Panc1 (cell line): ENCODE measurements at regions not wholly inside any gene's neighbourhood (a gene's known extent, or its start where the extent isn't known, plus 50 kb on each side); places are given as distances from the start of the nearest gene placed in this dataset.

ENCODE experiments used
- ATAC-seq: fragments of 200-7000 bp; cut with Tn5 transposase; 2 replicates; pipeline ENCODE4 v1.9.1; 2020; ENCODE audit warnings: mild to moderate bottlenecking, moderate library complexity
- BruUV-seq: library from RNA; stranded (reverse); fragments of 400-500 nt; replicated peaks from 2 replicates; lab custom pipeline; 2021; lab: Mats Ljungman, UMichigan
- CTCF ChIA-PET: fragments of 300-600 bp; sonication (Branson Sonifier 250); formaldehyde crosslinking; loops from one replicate; lab custom pipeline; 2022; ENCODE audit warnings: antibody characterized with exemption; lab: Charles Lee
- POLR2A ChIA-PET: fragments of 300-600 bp; sonication (Branson Sonifier 250); formaldehyde crosslinking; loops from one replicate; lab custom pipeline; 2022; ENCODE audit warnings: antibody characterized with exemption; lab: Charles Lee
- DNase-seq: peaks from one replicate; pipeline ENCODE4 v3.0.0-alpha.2; 2010; ENCODE audit warnings: low read depth, low spot score
- H3K27ac ChIP-seq: 2 replicates; pipeline ENCODE4 v1.5.1; 2011; ENCODE audit warnings: mild to moderate bottlenecking, low read length, inconsistent platforms
- H3K27me3 ChIP-seq: fragments of 200-500 bp; sonication (Bioruptor generic); 2 replicates; pipeline ENCODE4 v1.6.0; 2014; ENCODE audit warnings: low read length, inconsistent platforms; ENCODE audit not compliant: control insufficient read depth, insufficient read depth
- H3K36me3 ChIP-seq: fragments of 200-500 bp; sonication (Bioruptor generic); 2 replicates; pipeline ENCODE4 v1.5.1; 2014; ENCODE audit warnings: inconsistent platforms, mild to moderate bottlenecking, low read length, moderate library complexity; ENCODE audit not compliant: control insufficient read depth, insufficient read depth
- H3K4me1 ChIP-seq: 2 replicates; pipeline ENCODE4 v1.5.1; 2011; ENCODE audit warnings: inconsistent platforms, mild to moderate bottlenecking, low read length, moderate library complexity; ENCODE audit not compliant: control insufficient read depth, insufficient read depth
- H3K4me3 ChIP-seq, 2 experiments: 2 replicates each; pipeline ENCODE4 v1.5.1; 2011 to 2012; ENCODE audit warnings: low read depth in 2 of 2, low read length in 2 of 2, mild to moderate bottlenecking in 2 of 2, inconsistent platforms in 1 of 2, moderate library complexity in 1 of 2
- H3K9me3 ChIP-seq: fragments of 200-500 bp; sonication (Bioruptor generic); 2 replicates; pipeline ENCODE4 v1.5.1; 2014; ENCODE audit warnings: low read depth, mild to moderate bottlenecking, inconsistent platforms, low read length, moderate library complexity; ENCODE audit not compliant: control insufficient read depth, insufficient read depth
- CTCF ChIP-seq: fragments of 450-650 bp; IDR thresholded peaks from 2 replicates; pipeline ENCODE4 v1.5.1; 2017; ENCODE audit warnings: mild to moderate bottlenecking
- POLR2AphosphoS5 ChIP-seq: IDR thresholded peaks from 2 replicates; pipeline ENCODE4 v1.6.1; 2012; ENCODE audit warnings: mild to moderate bottlenecking, low read depth, low read length, moderate library complexity
- REST ChIP-seq, 2 experiments: IDR thresholded peaks; 2 replicates each; pipeline ENCODE4 v1.6.1; 2011 to 2012; ENCODE audit warnings: low read depth in 2 of 2, control low read depth in 1 of 2, low read length in 1 of 2, mild to moderate bottlenecking in 1 of 2, moderate library complexity in 1 of 2; ENCODE audit not compliant: insufficient read depth in 1 of 2
- SIN3A ChIP-seq: IDR thresholded peaks from 2 replicates; pipeline ENCODE4 v1.6.1; 2012; ENCODE audit warnings: low read depth, mild to moderate bottlenecking, low read length, moderate library complexity, borderline replicate concordance; ENCODE audit not compliant: insufficient read depth
- TCF7L2 ChIP-seq: IDR thresholded peaks from 2 replicates; pipeline ENCODE4 v1.6.1; 2011; ENCODE audit warnings: mild to moderate bottlenecking, low read depth, low read length, inconsistent platforms
- in situ Hi-C: cut with HindIII; loops from 2 replicates; pipeline ENCODE4 v1.10.0; 2016; ENCODE audit warnings: low sequenced_read_pairs, low pct_unique_long_range_greater_than_20kb
- intact Hi-C: fragments of 100-400 bp; cut with micrococcal nuclease; formaldehyde crosslinking; loops from one replicate; pipeline ENCODE4 v1.10.0; 2022; ENCODE audit not compliant: unreplicated experiment

GRCh38 chr13:56012644-56013043, 1128.1 kb upstream of the PRR20A start:
- Histone ChIP-seq H3K27me3 (no peaks in the 10 kb centered on the region), H3K4me1 (no peaks in the 10 kb centered on the region), H3K36me3 (no peaks in the 10 kb centered on the region), H3K27ac (no peak overlapping the region), H3K9me3 (no peaks in the 10 kb centered on the region), H3K4me3 (no peak overlapping the region)
- in situ Hi-C loops: no loop called here
- POLR2A ChIA-PET: no interaction called here
- ATAC-seq: no peak
- DNase-seq: no peak
- BruUV-seq: no TSS peak
- TF ChIP-seq TCF7L2 (no peak), POLR2AphosphoS5 (no peak), REST (IDR thresholded peaks at IDR 0.05; ENCODE audit: insufficient read depth in 1 of 2, low read depth in 2 of 2, low read length in 1 of 2) (no peak), CTCF (no peak), SIN3A (no peak)
- intact Hi-C loops: no loop called here
- CTCF ChIA-PET: no interaction called here

GRCh38 chr13:56015919-56016318, 1124.8 kb upstream of the PRR20A start:
- intact Hi-C loops (no loop called here), in situ Hi-C loops (no loop called here)
- no peak for DNase-seq
- Histone ChIP-seq H3K36me3 (no peaks in the 10 kb centered on the region), H3K27ac (no peak overlapping the region), H3K9me3 (no peaks in the 10 kb centered on the region), H3K4me1 (no peaks in the 10 kb centered on the region), H3K4me3 (no peak overlapping the region), H3K27me3 (no peaks in the 10 kb centered on the region)
- TF ChIP-seq SIN3A (no peak), REST (IDR thresholded peaks at IDR 0.05; ENCODE audit: insufficient read depth in 1 of 2, low read depth in 2 of 2, low read length in 1 of 2) (no peak), CTCF (no peak), POLR2AphosphoS5 (no peak), TCF7L2 (no peak)
- ATAC-seq: no peak
- no TSS peak for BruUV-seq
- ChIA-PET CTCF (no interaction called here), POLR2A (no interaction called here)
